ENCODE measurements at regions not wholly inside any gene's neighbourhood (a gene's known extent, or its start where the extent isn't known, plus 50 kb on each side); places are given as distances from the start of the nearest gene placed in this dataset.

- Histone ChIP-seq H2AFZ (ENCODE audit: low read depth, low read length) (no peak overlapping the region), H3K4me3 (ENCODE audit: low read depth in 1 of 2, low read length in 2 of 2) (no peak overlapping the region), H3K9ac (ENCODE audit: low read depth, low read length) (no peak overlapping the region), H3K4me2 (ENCODE audit: insufficient read depth, low read length) (no peak overlapping the region), H3K27ac (ENCODE audit: low read length) (no peak overlapping the region), H3K79me2 (ENCODE audit: insufficient read depth, low read length) (no peaks in the 10 kb centered on the region), H3K4me1 (ENCODE audit: insufficient read depth, low read length) (no peaks in the 10 kb centered on the region), H3K9me3 (ENCODE audit: insufficient read depth, low read length, severe bottlenecking) (no peaks in the 10 kb centered on the region), H4K20me1 (ENCODE audit: insufficient read depth, low read length) (no peaks in the 10 kb centered on the region), H3K36me3 (ENCODE audit: insufficient read depth, low read length) (no peaks in the 10 kb centered on the region), H3K27me3 (ENCODE audit: insufficient read depth, low read length, poor library complexity) (no peaks in the 10 kb centered on the region)
- no peak for TF ChIP-seq CTCF (IDR thresholded peaks at IDR 0.05; ENCODE audit: borderline replicate concordance, extremely low read depth, low read length, poor library complexity, severe bottlenecking)
- TF ChIP-seq EZH2 (IDR thresholded peaks at IDR 0.05; ENCODE audit: borderline replicate concordance, low read depth, low read length, severe bottlenecking), result no peak
- DNase-seq (no peak), ATAC-seq (ENCODE audit: insufficient read depth, low read depth) (no peak)
These were observed 633.7 kb upstream of the HTR2C start for GRCh38 chrX:113950081-113950678.

- DNase-seq, result no peak
These were observed 636.3 kb upstream of the HTR2C start for GRCh38 chrX:113947548-113947947.

GRCh38 chrX:113935518-113935917, 648.4 kb upstream of the HTR2C start:
- no peaks in the 10 kb centered on the region for H3K4me1 ChIP-seq (ENCODE audit: insufficient read depth, low read length)
- no peak overlapping the region for H2AFZ ChIP-seq (ENCODE audit: low read depth, low read length)
- no peaks in the 10 kb centered on the region for H3K79me2 ChIP-seq (ENCODE audit: insufficient read depth, low read length)
- no peak for ATAC-seq (ENCODE audit: insufficient read depth, low read depth)
- H3K9me3 ChIP-seq (ENCODE audit: insufficient read depth, low read length, severe bottlenecking), result no peaks in the 10 kb centered on the region
- H3K4me3 ChIP-seq (ENCODE audit: low read depth in 1 of 2, low read length in 2 of 2), result no peak overlapping the region
- no peaks in the 10 kb centered on the region for H4K20me1 ChIP-seq (ENCODE audit: insufficient read depth, low read length)
- no peak for TF ChIP-seq EZH2 (IDR thresholded peaks at IDR 0.05; ENCODE audit: borderline replicate concordance, low read depth, low read length, severe bottlenecking)
- TF ChIP-seq CTCF (IDR thresholded peaks at IDR 0.05; ENCODE audit: borderline replicate concordance, extremely low read depth, low read length, poor library complexity, severe bottlenecking), result no peak
- no peaks in the 10 kb centered on the region for H3K27me3 ChIP-seq (ENCODE audit: insufficient read depth, low read length, poor library complexity)
- no peak overlapping the region for H3K9ac ChIP-seq (ENCODE audit: low read depth, low read length)
- no peaks in the 10 kb centered on the region for H3K36me3 ChIP-seq (ENCODE audit: insufficient read depth, low read length)
- no peak overlapping the region for H3K4me2 ChIP-seq (ENCODE audit: insufficient read depth, low read length)
- no peak for DNase-seq
- no peak overlapping the region for H3K27ac ChIP-seq (ENCODE audit: low read length)

More at GRCh38 chrX:113947548-113947947, 636.3 kb upstream of the HTR2C start:
- Histone ChIP-seq H3K4me1 (ENCODE audit: insufficient read depth, low read length) (no peaks in the 10 kb centered on the region), H3K4me2 (ENCODE audit: insufficient read depth, low read length) (no peak overlapping the region), H4K20me1 (ENCODE audit: insufficient read depth, low read length) (no peaks in the 10 kb centered on the region), H3K9me3 (ENCODE audit: insufficient read depth, low read length, severe bottlenecking) (no peaks in the 10 kb centered on the region), H3K36me3 (ENCODE audit: insufficient read depth, low read length) (no peaks in the 10 kb centered on the region), H3K27me3 (ENCODE audit: insufficient read depth, low read length, poor library complexity) (no peaks in the 10 kb centered on the region), H3K4me3 (ENCODE audit: low read depth in 1 of 2, low read length in 2 of 2) (no peak overlapping the region), H3K9ac (ENCODE audit: low read depth, low read length) (no peak overlapping the region), H3K27ac (ENCODE audit: low read length) (no peak overlapping the region), H3K79me2 (ENCODE audit: insufficient read depth, low read length) (no peaks in the 10 kb centered on the region), H2AFZ (ENCODE audit: low read depth, low read length) (no peak overlapping the region)
- TF ChIP-seq EZH2 (IDR thresholded peaks at IDR 0.05; ENCODE audit: borderline replicate concordance, low read depth, low read length, severe bottlenecking) (no peak), CTCF (IDR thresholded peaks at IDR 0.05; ENCODE audit: borderline replicate concordance, extremely low read depth, low read length, poor library complexity, severe bottlenecking) (no peak)
- no peak for ATAC-seq (ENCODE audit: insufficient read depth, low read depth)

Measured in DND-41 (cell line).